PC-3 (cell line): ENCODE measurements at regions not wholly inside any gene's neighbourhood (a gene's known extent, or its start where the extent isn't known, plus 50 kb on each side); places are given as distances from the start of the nearest gene placed in this dataset.

ENCODE experiments used
- ATAC-seq: fragments of 200-7000 bp; cut with Tn5 transposase; 2 replicates; pipeline ENCODE4 v1.9.1; 2020; ENCODE audit warnings: mild to moderate bottlenecking, moderate library complexity
- BruUV-seq: library from RNA; stranded (reverse); fragments of 400-500 nt; replicated peaks from 2 replicates; lab custom pipeline; 2021; lab: Mats Ljungman, UMichigan
- CTCF ChIA-PET: fragments of 300-600 bp; sonication (Branson Sonifier 250); formaldehyde crosslinking; loops from one replicate; lab custom pipeline; 2022; ENCODE audit warnings: antibody characterized with exemption; lab: Charles Lee
- POLR2A ChIA-PET: fragments of 300-600 bp; sonication (Branson Sonifier 250); formaldehyde crosslinking; loops from one replicate; lab custom pipeline; 2022; ENCODE audit warnings: antibody characterized with exemption; ENCODE audit not compliant: unreplicated experiment; lab: Charles Lee
- DNase-seq: peaks from one replicate; pipeline ENCODE4 v3.0.0-alpha.2; 2015
- H2AFZ ChIP-seq: fragments of 300-600 bp; sonication (generic); 2 replicates; pipeline ENCODE4 v1.6.0; 2016; ENCODE audit warnings: antibody characterized with exemption, low read length
- H3F3A ChIP-seq: fragments of 300-600 bp; sonication (generic); one replicate; pipeline ENCODE4 v1.6.0; 2017; ENCODE audit warnings: antibody characterized with exemption, low read length, control low read depth, mild to moderate bottlenecking; ENCODE audit not compliant: unreplicated experiment
- H3K27ac ChIP-seq: fragments of 300-600 bp; sonication (generic); 2 replicates; pipeline ENCODE4 v1.5.1; 2016; ENCODE audit warnings: mild to moderate bottlenecking, low read length
- H3K27me3 ChIP-seq: fragments of 300-600 bp; sonication (generic); 2 replicates; pipeline ENCODE4 v1.6.1; 2016; ENCODE audit warnings: low read length, mixed read lengths
- H3K36me3 ChIP-seq: fragments of 300-600 bp; sonication (generic); 2 replicates; pipeline ENCODE4 v1.6.1; 2016; ENCODE audit warnings: low read depth, mixed run types, low read length, mixed read lengths
- H3K4me1 ChIP-seq: fragments of 300-600 bp; sonication (generic); 2 replicates; pipeline ENCODE4 v1.5.1; 2016; ENCODE audit warnings: low read length; ENCODE audit not compliant: insufficient read depth
- H3K4me2 ChIP-seq: fragments of 300-600 bp; sonication (generic); 2 replicates; pipeline ENCODE4 v1.6.0; 2016; ENCODE audit warnings: low read length
- H3K4me3 ChIP-seq: fragments of 300-600 bp; sonication (generic); 2 replicates; pipeline ENCODE4 v1.5.1; 2016; ENCODE audit warnings: mild to moderate bottlenecking, low read length, mixed read lengths
- H3K79me2 ChIP-seq: fragments of 300-600 bp; sonication (generic); 2 replicates; pipeline ENCODE4 v1.6.1; 2017; ENCODE audit warnings: low read length, mixed read lengths
- H3K9ac ChIP-seq: fragments of 300-600 bp; sonication (generic); 2 replicates; pipeline ENCODE4 v1.6.0; 2016; ENCODE audit warnings: mild to moderate bottlenecking, low read length
- H3K9me2 ChIP-seq: fragments of 300-600 bp; sonication (generic); replicated peaks from 2 replicates; pipeline ENCODE4 v1.6.1; 2016; ENCODE audit warnings: mixed run types, low read length, mixed read lengths
- H3K9me3 ChIP-seq: fragments of 300-600 bp; sonication (generic); 2 replicates; pipeline ENCODE4 v1.6.1; 2016; ENCODE audit warnings: low read length, mixed read lengths
- H4K20me1 ChIP-seq: fragments of 300-600 bp; sonication (generic); 2 replicates; pipeline ENCODE4 v1.6.1; 2016; ENCODE audit warnings: low read length, mixed read lengths
- CTCF ChIP-seq: fragments of 300-600 bp; sonication (generic); conservative IDR thresholded peaks from 2 replicates; pipeline ENCODE4 v1.5.1; 2017; ENCODE audit warnings: antibody characterized with exemption, low read depth, mild to moderate bottlenecking, low read length
- EZH2 ChIP-seq: fragments of 300-600 bp; sonication (generic); IDR thresholded peaks from one replicate; pipeline ENCODE4 v1.6.1; 2017; ENCODE audit warnings: antibody characterized with exemption, mild to moderate bottlenecking, low read length; ENCODE audit not compliant: unreplicated experiment
- EZH2phosphoT487 ChIP-seq: fragments of 300-600 bp; sonication (generic); IDR thresholded peaks from 2 replicates; pipeline ENCODE4 v1.6.1; 2018; ENCODE audit warnings: mild to moderate bottlenecking, antibody characterized with exemption, low read length, borderline replicate concordance
- intact Hi-C: fragments of 100-400 bp; cut with micrococcal nuclease; formaldehyde crosslinking; loops from 2 replicates; pipeline ENCODE4 v1.9.0; 2023

GRCh38 chr4:92186239-92186638 is 117.5 kb upstream of the GRID2 start:
- no TSS peak for BruUV-seq
- intact Hi-C loops: no loop called here

DNA sequence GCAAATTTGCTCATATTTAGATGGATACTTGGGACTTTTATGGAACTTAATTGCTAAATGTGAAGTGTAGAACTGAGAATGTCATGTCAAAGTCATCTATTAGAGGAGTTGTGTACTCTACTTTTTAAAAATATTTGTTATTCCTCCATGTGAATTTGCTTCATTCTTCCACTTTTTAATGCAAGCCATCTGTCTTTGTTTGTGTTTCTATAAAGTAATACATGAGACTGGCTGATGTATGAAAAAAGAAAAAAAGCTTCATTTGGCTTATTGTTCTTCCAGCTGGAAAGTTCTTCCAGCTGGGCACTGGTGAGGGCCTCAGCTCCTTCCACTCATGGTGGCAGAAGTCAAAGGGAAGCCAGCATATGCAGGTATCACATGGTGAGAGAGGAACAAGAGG is 114.6 kb upstream of the GRID2 start:
- Histone ChIP-seq H3K9me3 (no peaks in the 10 kb centered on the region), H4K20me1 (no peaks in the 10 kb centered on the region), H3K4me2 (no peak overlapping the region), H3K9ac (no peak overlapping the region), H3K36me3 (no peaks in the 10 kb centered on the region), H3K4me1 (no peaks in the 10 kb centered on the region), H3K9me2 (no peaks in the 10 kb centered on the region), H3K4me3 (no peak overlapping the region), H3K79me2 (no peaks in the 10 kb centered on the region), H3K27ac (no peak overlapping the region), H2AFZ (no peak overlapping the region), H3F3A (no peaks in the 10 kb centered on the region), H3K27me3 (no peaks in the 10 kb centered on the region)
- CTCF ChIA-PET: no interaction called here
- POLR2A ChIA-PET: no interaction called here
- DNase-seq (no peak), ATAC-seq (no peak)
- no peak for TF ChIP-seq EZH2phosphoT487
- TF ChIP-seq CTCF: no peak
- no peak for TF ChIP-seq EZH2
- BruUV-seq: no TSS peak
- intact Hi-C loops: no loop called here

More at GRCh38 chr4:92186239-92186638, 117.5 kb upstream of the GRID2 start:
- Histone ChIP-seq H3K27me3 (no peaks in the 10 kb centered on the region), H3F3A (no peaks in the 10 kb centered on the region), H3K9ac (no peak overlapping the region), H3K36me3 (no peaks in the 10 kb centered on the region), H3K4me2 (no peak overlapping the region), H3K27ac (no peak overlapping the region), H3K9me3 (no peaks in the 10 kb centered on the region), H3K4me1 (no peaks in the 10 kb centered on the region), H3K9me2 (no peaks in the 10 kb centered on the region), H3K4me3 (no peak overlapping the region), H4K20me1 (no peaks in the 10 kb centered on the region), H2AFZ (no peak overlapping the region), H3K79me2 (no peaks in the 10 kb centered on the region)
- DNase-seq (no peak), ATAC-seq (no peak)
- POLR2A ChIA-PET: no interaction called here
- CTCF ChIA-PET: no interaction called here
- TF ChIP-seq EZH2 (no peak), CTCF (no peak), EZH2phosphoT487 (no peak)

GRCh38 chr4:92198711-92199110 is 105.1 kb upstream of the GRID2 start:
- peak; percentile 55 for ATAC-seq
- CTCF ChIA-PET: no interaction called here
- Histone ChIP-seq H2AFZ (no peak overlapping the region), H4K20me1 (no peaks in the 10 kb centered on the region), H3K27ac (peak overlapping the region; percentile 40; the same call in 1 of the 2 replicates), H3K4me3 (0 out of 2 replicates have a peak overlapping the region, but pooled peaks have one; percentile 30), H3K4me2 (peak overlapping the region; percentile 71), H3K9me3 (no peaks in the 10 kb centered on the region), H3K4me1 (peaks cover 8% of the 10 kb centered on the region; the same call in 1 of the 2 replicates), H3K36me3 (no peaks in the 10 kb centered on the region), H3K9ac (no peak overlapping the region), H3K27me3 (no peaks in the 10 kb centered on the region), H3F3A (no peaks in the 10 kb centered on the region), H3K9me2 (no peaks in the 10 kb centered on the region), H3K79me2 (no peaks in the 10 kb centered on the region)
- POLR2A ChIA-PET: no interaction called here
- BruUV-seq: no TSS peak
- TF ChIP-seq EZH2phosphoT487 (no peak), CTCF (no peak)
- intact Hi-C loops: no loop called here
- peak; percentile 53 for DNase-seq
